ENCODE measurements at regions not wholly inside any gene's neighbourhood (a gene's known extent, or its start where the extent isn't known, plus 50 kb on each side); places are given as distances from the start of the nearest gene placed in this dataset.

- TF ChIP-seq CTCF (IDR thresholded peaks at IDR 0.05) (no peak), POLR2A (IDR thresholded peaks at IDR 0.05) (no peak)
These were observed 67.7 kb upstream of the CDC42EP3 start for GRCh38 chr2:37739153-37739552.
